Spinal cord (tissue), 9 donors: ENCODE measurements at regions not wholly inside any gene's neighbourhood (a gene's known extent, or its start where the extent isn't known, plus 50 kb on each side); places are given as distances from the start of the nearest gene placed in this dataset.

Source experiments
- DNase-seq, 6 donors: peaks; one replicate each; pipeline versions ENCODE4 v3.0.0 to v3.0.0-alpha.2; 2013 to 2015; ENCODE audit warnings: low spot score in 6 of 6, low read depth in 4 of 6
- H3K27ac ChIP-seq: one replicate; pipeline ENCODE4 v1.5.1; 2013; ENCODE audit warnings: low read depth, low read length, control low read depth
- H3K27me3 ChIP-seq: one replicate; pipeline ENCODE4 v1.6.1; 2013; ENCODE audit warnings: low read length; ENCODE audit not compliant: control insufficient read depth, insufficient read depth
- H3K36me3 ChIP-seq: one replicate; pipeline ENCODE4 v1.6.1; 2013; ENCODE audit warnings: low read length; ENCODE audit not compliant: control insufficient read depth, insufficient read depth
- H3K4me1 ChIP-seq: one replicate; pipeline ENCODE4 v1.6.1; 2013; ENCODE audit warnings: low read length; ENCODE audit not compliant: control insufficient read depth, insufficient read depth
- H3K4me3 ChIP-seq: one replicate; pipeline ENCODE4 v1.5.1; 2013; ENCODE audit warnings: low read depth, low read length, control low read depth
- H3K9me3 ChIP-seq: one replicate; pipeline ENCODE4 v1.6.1; 2013; ENCODE audit warnings: low read length; ENCODE audit not compliant: control insufficient read depth, insufficient read depth
- WGBS: methylation state at CpG from one replicate; pipeline ENCODE4 v1.1.5; 2013; ENCODE audit warnings: missing lambda C conversion rate; ENCODE audit not compliant: insufficient coverage; 5-methylcytosine and 5-hydroxymethylcytosine counted together
- donor health status: healthy.

- H3K4me3 ChIP-seq: no peak overlapping the region
- H3K36me3 ChIP-seq: no peaks in the 10 kb centered on the region
- H3K27me3 ChIP-seq: no peaks in the 10 kb centered on the region
- WGBS: 85% methylated on average over 5 of the region's 5 CpGs
- no peak overlapping the region for H3K27ac ChIP-seq
- H3K4me1 ChIP-seq: no peaks in the 10 kb centered on the region
- no peaks in the 10 kb centered on the region for H3K9me3 ChIP-seq
- no peak for DNase-seq
Measured at GRCh38 chr13:100899720-100900316, 225.2 kb upstream of the TMTC4 start.

GRCh38 chr13:100898431-100898830 is 223.8 kb upstream of the TMTC4 start:
- H3K27me3 ChIP-seq: no peaks in the 10 kb centered on the region
- no peak overlapping the region for H3K4me3 ChIP-seq
- no peak for DNase-seq
- no peak overlapping the region for H3K27ac ChIP-seq
- H3K36me3 ChIP-seq: no peaks in the 10 kb centered on the region
- H3K9me3 ChIP-seq: no peaks in the 10 kb centered on the region
- no peaks in the 10 kb centered on the region for H3K4me1 ChIP-seq
- no CpG with 5 or more reads among the region's 1 CpG for WGBS

- H3K27me3 ChIP-seq: no peaks in the 10 kb centered on the region
- no peak for DNase-seq
- H3K4me3 ChIP-seq: no peak overlapping the region
- 64% methylated on average over 1 of the region's 2 CpGs for WGBS
- H3K36me3 ChIP-seq: no peaks in the 10 kb centered on the region
- H3K27ac ChIP-seq: no peak overlapping the region
- no peaks in the 10 kb centered on the region for H3K9me3 ChIP-seq
- no peaks in the 10 kb centered on the region for H3K4me1 ChIP-seq
Measured at GRCh38 chr13:100895651-100896050, 221.1 kb upstream of the TMTC4 start.

GRCh38 chr13:100892981-100893380 is 218.4 kb upstream of the TMTC4 start:
- no peak overlapping the region for H3K27ac ChIP-seq
- no peak overlapping the region for H3K4me3 ChIP-seq
- no peaks in the 10 kb centered on the region for H3K9me3 ChIP-seq
- no peaks in the 10 kb centered on the region for H3K4me1 ChIP-seq
- H3K27me3 ChIP-seq: no peaks in the 10 kb centered on the region
- WGBS: 70% methylated on average over 2 of the region's 2 CpGs
- no peaks in the 10 kb centered on the region for H3K36me3 ChIP-seq
- DNase-seq: peak in 1 of 6 donors; percentile 15

GRCh38 chr13:100890645-100891044 is 216.1 kb upstream of the TMTC4 start:
- Histone ChIP-seq H3K27me3 (no peaks in the 10 kb centered on the region), H3K4me3 (no peak overlapping the region), H3K4me1 (no peaks in the 10 kb centered on the region), H3K27ac (no peak overlapping the region), H3K36me3 (no peaks in the 10 kb centered on the region), H3K9me3 (no peaks in the 10 kb centered on the region)
- DNase-seq: no peak
- WGBS: 90% methylated on average over 2 of the region's 3 CpGs

- Histone ChIP-seq H3K4me3 (no peak overlapping the region), H3K4me1 (no peaks in the 10 kb centered on the region), H3K36me3 (no peaks in the 10 kb centered on the region), H3K27me3 (no peaks in the 10 kb centered on the region), H3K27ac (no peak overlapping the region), H3K9me3 (no peaks in the 10 kb centered on the region)
- WGBS: no CpG with 5 or more reads among the region's 1 CpG
- DNase-seq: no peak
Measured at GRCh38 chr13:100887729-100888151, 213.1 kb upstream of the TMTC4 start.

- H3K4me1 ChIP-seq: no peaks in the 10 kb centered on the region
- H3K9me3 ChIP-seq: no peaks in the 10 kb centered on the region
- DNase-seq: peak in 1 of 6 donors; percentile 8
- H3K27me3 ChIP-seq: no peaks in the 10 kb centered on the region
- no peaks in the 10 kb centered on the region for H3K36me3 ChIP-seq
- H3K4me3 ChIP-seq: no peak overlapping the region
- WGBS: no CpG with 5 or more reads among the region's 3 CpGs
- no peak overlapping the region for H3K27ac ChIP-seq
Measured at GRCh38 chr13:100883453-100883852, 208.9 kb upstream of the TMTC4 start.

- peak in 1 of 6 donors; percentile 47 for DNase-seq
- Histone ChIP-seq H3K36me3 (no peaks in the 10 kb centered on the region), H3K4me3 (no peak overlapping the region), H3K27me3 (no peaks in the 10 kb centered on the region), H3K27ac (no peak overlapping the region), H3K9me3 (no peaks in the 10 kb centered on the region), H3K4me1 (no peaks in the 10 kb centered on the region)
- WGBS: 88% methylated on average over 6 of the region's 7 CpGs
Measured at GRCh38 chr13:100881291-100881864, 206.8 kb upstream of the TMTC4 start.

GRCh38 chr13:100880166-100880565 is 205.6 kb upstream of the TMTC4 start:
- H3K27me3 ChIP-seq: no peaks in the 10 kb centered on the region
- no peaks in the 10 kb centered on the region for H3K36me3 ChIP-seq
- H3K4me1 ChIP-seq: no peaks in the 10 kb centered on the region
- H3K9me3 ChIP-seq: no peaks in the 10 kb centered on the region
- H3K27ac ChIP-seq: no peak overlapping the region
- DNase-seq: no peak
- H3K4me3 ChIP-seq: no peak overlapping the region
- WGBS: 63% methylated on average over 3 of the region's 3 CpGs

- Histone ChIP-seq H3K4me3 (no peak overlapping the region), H3K36me3 (no peaks in the 10 kb centered on the region), H3K4me1 (no peaks in the 10 kb centered on the region), H3K27ac (no peak overlapping the region), H3K27me3 (no peaks in the 10 kb centered on the region), H3K9me3 (no peaks in the 10 kb centered on the region)
- WGBS: 84% methylated on average over 3 of the region's 5 CpGs
- DNase-seq: no peak
Measured at GRCh38 chr13:100879255-100879654, 204.7 kb upstream of the TMTC4 start.
